ENCODE measurements at regions not wholly inside any gene's neighbourhood (a gene's known extent, or its start where the extent isn't known, plus 50 kb on each side); places are given as distances from the start of the nearest gene placed in this dataset.

DNA sequence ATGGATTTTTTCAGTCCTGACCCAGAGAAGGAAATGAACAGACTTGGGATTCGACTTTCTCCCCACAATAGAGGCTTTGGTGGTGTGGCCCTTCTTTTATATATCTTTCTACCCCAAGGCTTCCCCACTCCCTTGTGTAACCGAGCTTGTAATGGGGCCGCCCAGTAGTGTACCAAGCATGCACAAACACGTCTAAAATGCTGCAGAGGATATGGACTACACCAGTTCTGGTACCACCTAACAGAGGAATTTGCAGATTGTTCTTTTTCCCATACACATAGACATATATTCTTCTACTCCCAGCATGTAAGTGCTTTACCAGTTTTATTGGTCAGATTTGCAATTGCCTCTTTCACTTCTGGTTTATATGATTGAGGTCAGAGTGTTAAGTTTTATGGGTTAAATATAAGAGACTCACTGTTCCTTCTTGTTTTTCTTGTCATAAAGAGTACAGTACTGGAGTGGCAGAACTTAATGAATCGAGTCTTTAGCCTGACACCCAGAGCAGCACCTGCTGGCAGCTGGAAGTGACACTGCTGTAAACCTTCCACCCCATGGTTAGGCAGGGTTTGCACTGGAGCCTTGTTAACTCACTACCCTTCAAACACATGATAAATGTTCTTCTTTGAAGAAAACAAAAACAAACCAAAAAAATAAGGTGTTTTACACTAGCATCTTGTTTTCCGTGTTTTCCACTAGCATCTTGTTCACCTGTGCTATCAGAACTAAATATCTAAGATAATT is 198.6 kb downstream of the PTPRC start:
- no peaks in the 10 kb centered on the region for H3K27me3 ChIP-seq (ENCODE audit: control insufficient read depth in 3 of 3, insufficient read depth in 3 of 3, low read depth in 1 of 3, low read length in 3 of 3)
- no peak overlapping the region for H3K27ac ChIP-seq (replicated peaks; ENCODE audit: low read length)
- H3K36me3 ChIP-seq (replicated peaks in 1 of 2; ENCODE audit: control insufficient read depth in 2 of 2, insufficient read depth in 2 of 2, low read length in 2 of 2): no peaks in the 10 kb centered on the region
- no peak overlapping the region for H3K9ac ChIP-seq (ENCODE audit: low read depth, low read length, poor library complexity)
- no peak overlapping the region for H4K91ac ChIP-seq (ENCODE audit: low read depth, low read length, poor library complexity)
- no peaks in the 10 kb centered on the region for H3K4me1 ChIP-seq (ENCODE audit: control insufficient read depth in 2 of 2, insufficient read depth in 1 of 2, low read depth in 1 of 2, low read length in 2 of 2)
- no peak overlapping the region for H2BK12ac ChIP-seq (ENCODE audit: low read length)
- no CpG with 5 or more reads among the region's 6 CpGs for WGBS, 2 donors (ENCODE audit: extremely low coverage in 2 of 2, insufficient read length in 2 of 2, insufficient replicate concordance in 1 of 2)
- H3K79me1 ChIP-seq (ENCODE audit: low read depth, low read length): no peaks in the 10 kb centered on the region
- no peak overlapping the region for H3K4ac ChIP-seq (ENCODE audit: low read length)
- H2AFZ ChIP-seq (ENCODE audit: low read length): no peak overlapping the region
- peaks cover 0 to 6% of the 10 kb centered on the region in 2 donors for H3K9me3 ChIP-seq (replicated peaks in 1 of 2; ENCODE audit: control insufficient read depth in 2 of 2, insufficient read depth in 1 of 2, low read depth in 1 of 2, low read length in 2 of 2)
- H4K8ac ChIP-seq (ENCODE audit: low read depth, low read length): no peak overlapping the region
- no peak overlapping the region for H2AK5ac ChIP-seq (ENCODE audit: low read depth, low read length)
- H3K18ac ChIP-seq (ENCODE audit: low read length): no peak overlapping the region
- no peak for DNase-seq (ENCODE audit: low spot score)
- no peak overlapping the region for H2BK120ac ChIP-seq (ENCODE audit: low read depth, low read length)
- H3K14ac ChIP-seq (ENCODE audit: low read length): no peak overlapping the region
- no peak overlapping the region for H3K23ac ChIP-seq (ENCODE audit: low read depth, low read length, poor library complexity)
- no peak overlapping the region for H3K4me2 ChIP-seq (ENCODE audit: insufficient read depth, low read length, poor library complexity, severe bottlenecking)
- H2BK5ac ChIP-seq (ENCODE audit: low read length): no peak overlapping the region
- no peak overlapping the region for H2BK15ac ChIP-seq (ENCODE audit: low read length)
- no peak overlapping the region for H3K4me3 ChIP-seq (ENCODE audit: low read length in 2 of 2)

DNA sequence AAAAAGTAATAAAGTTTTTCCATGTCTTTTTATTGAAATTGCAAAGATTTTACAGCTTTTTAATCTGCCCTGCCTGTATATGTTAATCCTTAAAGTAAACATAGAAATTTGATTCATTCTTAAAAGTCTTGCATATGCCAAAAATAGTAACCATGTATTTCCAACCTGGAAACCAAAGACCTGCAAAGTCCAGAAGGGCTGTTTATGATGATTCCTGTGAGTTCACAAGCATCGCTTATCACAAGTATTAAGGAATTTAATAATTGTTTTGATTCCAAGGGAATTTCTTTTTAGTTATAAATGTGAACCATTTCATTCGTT is 199.1 kb downstream of the PTPRC start:
- H3K9me3 ChIP-seq (replicated peaks in 1 of 2; ENCODE audit: control insufficient read depth in 2 of 2, insufficient read depth in 1 of 2, low read depth in 1 of 2, low read length in 2 of 2): peaks cover 0 to 6% of the 10 kb centered on the region in 2 donors
- H2BK5ac ChIP-seq (ENCODE audit: low read length): no peak overlapping the region
- no peak overlapping the region for H3K4ac ChIP-seq (ENCODE audit: low read length)
- no peak overlapping the region for H2BK15ac ChIP-seq (ENCODE audit: low read length)
- no peak overlapping the region for H3K14ac ChIP-seq (ENCODE audit: low read length)
- no peak for DNase-seq (ENCODE audit: low spot score)
- H3K79me1 ChIP-seq (ENCODE audit: low read depth, low read length): no peaks in the 10 kb centered on the region
- no peak overlapping the region for H3K27ac ChIP-seq (replicated peaks; ENCODE audit: low read length)
- H2BK120ac ChIP-seq (ENCODE audit: low read depth, low read length): no peak overlapping the region
- H3K23ac ChIP-seq (ENCODE audit: low read depth, low read length, poor library complexity): no peak overlapping the region
- no peak overlapping the region for H3K18ac ChIP-seq (ENCODE audit: low read length)
- no CpG with 5 or more reads among the region's 2 CpGs for WGBS, 2 donors (ENCODE audit: extremely low coverage in 2 of 2, insufficient read length in 2 of 2, insufficient replicate concordance in 1 of 2)
- H3K4me2 ChIP-seq (ENCODE audit: insufficient read depth, low read length, poor library complexity, severe bottlenecking): no peak overlapping the region
- H2AK5ac ChIP-seq (ENCODE audit: low read depth, low read length): no peak overlapping the region
- no peak overlapping the region for H2AFZ ChIP-seq (ENCODE audit: low read length)
- H3K27me3 ChIP-seq (ENCODE audit: control insufficient read depth in 3 of 3, insufficient read depth in 3 of 3, low read depth in 1 of 3, low read length in 3 of 3): no peaks in the 10 kb centered on the region
- H3K36me3 ChIP-seq (replicated peaks in 1 of 2; ENCODE audit: control insufficient read depth in 2 of 2, insufficient read depth in 2 of 2, low read length in 2 of 2): no peaks in the 10 kb centered on the region
- H3K4me3 ChIP-seq (ENCODE audit: low read length in 2 of 2): no peak overlapping the region
- H3K4me1 ChIP-seq (ENCODE audit: control insufficient read depth in 2 of 2, insufficient read depth in 1 of 2, low read depth in 1 of 2, low read length in 2 of 2): no peaks in the 10 kb centered on the region
- no peak overlapping the region for H3K9ac ChIP-seq (ENCODE audit: low read depth, low read length, poor library complexity)
- no peak overlapping the region for H4K91ac ChIP-seq (ENCODE audit: low read depth, low read length, poor library complexity)
- H4K8ac ChIP-seq (ENCODE audit: low read depth, low read length): no peak overlapping the region
- H2BK12ac ChIP-seq (ENCODE audit: low read length): no peak overlapping the region

DNA sequence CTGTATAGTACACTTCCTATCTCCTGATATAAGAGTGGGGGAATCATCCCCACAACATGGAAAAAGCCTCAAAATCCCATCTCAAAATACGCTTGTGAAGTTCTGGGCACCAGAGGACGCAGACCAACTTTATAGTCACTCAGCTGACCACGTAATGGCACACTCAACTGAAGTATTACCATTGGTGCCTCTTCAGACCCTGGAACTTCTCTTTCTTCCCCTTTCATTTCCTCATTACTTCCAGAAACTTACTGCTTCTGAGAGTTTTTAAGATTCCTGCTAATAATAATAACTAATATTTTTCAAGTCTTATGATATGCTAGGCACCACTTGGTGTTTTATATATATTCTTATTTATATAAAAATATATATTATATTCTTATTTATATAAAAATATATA is 202.6 kb downstream of the PTPRC start:
- Histone ChIP-seq H2BK12ac (ENCODE audit: low read length) (no peak overlapping the region), H2AK5ac (ENCODE audit: low read depth, low read length) (no peak overlapping the region), H3K4me1 (ENCODE audit: control insufficient read depth in 2 of 2, insufficient read depth in 1 of 2, low read depth in 1 of 2, low read length in 2 of 2) (no peaks in the 10 kb centered on the region), H3K9me3 (replicated peaks in 1 of 2; ENCODE audit: control insufficient read depth in 2 of 2, insufficient read depth in 1 of 2, low read depth in 1 of 2, low read length in 2 of 2) (peaks cover 0 to 3% of the 10 kb centered on the region in 2 donors), H3K23ac (ENCODE audit: low read depth, low read length, poor library complexity) (no peak overlapping the region), H2BK120ac (ENCODE audit: low read depth, low read length) (no peak overlapping the region), H3K4me2 (ENCODE audit: insufficient read depth, low read length, poor library complexity, severe bottlenecking) (no peak overlapping the region), H3K79me1 (ENCODE audit: low read depth, low read length) (no peaks in the 10 kb centered on the region), H3K9ac (ENCODE audit: low read depth, low read length, poor library complexity) (no peak overlapping the region), H3K36me3 (replicated peaks in 1 of 2; ENCODE audit: control insufficient read depth in 2 of 2, insufficient read depth in 2 of 2, low read length in 2 of 2) (peaks cover 0 to 17% of the 10 kb centered on the region in 2 donors), H3K14ac (ENCODE audit: low read length) (no peak overlapping the region), H3K27me3 (ENCODE audit: control insufficient read depth in 3 of 3, insufficient read depth in 3 of 3, low read depth in 1 of 3, low read length in 3 of 3) (no peaks in the 10 kb centered on the region), H2BK5ac (ENCODE audit: low read length) (no peak overlapping the region), H2AFZ (ENCODE audit: low read length) (no peak overlapping the region), H3K4ac (ENCODE audit: low read length) (no peak overlapping the region), H3K18ac (ENCODE audit: low read length) (no peak overlapping the region), H4K8ac (ENCODE audit: low read depth, low read length) (no peak overlapping the region), H3K27ac (replicated peaks; ENCODE audit: low read length) (no peak overlapping the region), H3K4me3 (ENCODE audit: low read length in 2 of 2) (no peak overlapping the region), H2BK15ac (ENCODE audit: low read length) (no peak overlapping the region), H4K91ac (ENCODE audit: low read depth, low read length, poor library complexity) (no peak overlapping the region)
- no CpG with 5 or more reads among the region's 3 CpGs for WGBS, 2 donors (ENCODE audit: extremely low coverage in 2 of 2, insufficient read length in 2 of 2, insufficient replicate concordance in 1 of 2)
- DNase-seq (ENCODE audit: low spot score): no peak

DNA sequence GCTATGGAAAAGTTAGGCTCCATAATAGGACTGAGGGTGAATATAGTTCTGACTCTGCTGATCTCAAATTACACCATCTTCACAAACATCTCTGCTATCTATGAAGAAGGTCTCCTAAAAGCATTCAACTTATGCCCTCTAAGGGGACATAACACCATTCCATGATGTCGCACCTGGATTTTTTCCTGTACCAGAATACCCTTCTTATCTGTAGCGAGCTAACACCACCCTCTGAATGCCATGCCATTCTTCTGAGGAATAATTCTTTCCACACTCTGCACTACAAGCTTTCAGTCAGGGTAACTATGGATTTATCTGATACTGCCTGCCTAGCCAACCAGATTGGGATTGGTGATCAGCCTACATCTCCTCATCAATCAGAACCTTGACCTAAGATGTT is 203.8 kb downstream of the PTPRC start:
- Histone ChIP-seq H2AK5ac (ENCODE audit: low read depth, low read length) (no peak overlapping the region), H3K18ac (ENCODE audit: low read length) (no peak overlapping the region), H3K14ac (ENCODE audit: low read length) (no peak overlapping the region), H3K36me3 (replicated peaks in 1 of 2; ENCODE audit: control insufficient read depth in 2 of 2, insufficient read depth in 2 of 2, low read length in 2 of 2) (peaks cover 0 to 29% of the 10 kb centered on the region in 2 donors), H3K4me3 (ENCODE audit: low read length in 2 of 2) (no peak overlapping the region), H3K4me2 (ENCODE audit: insufficient read depth, low read length, poor library complexity, severe bottlenecking) (no peak overlapping the region), H3K9me3 (replicated peaks in 1 of 2; ENCODE audit: control insufficient read depth in 2 of 2, insufficient read depth in 1 of 2, low read depth in 1 of 2, low read length in 2 of 2) (peaks cover 0 to 8% of the 10 kb centered on the region in 2 donors), H3K4ac (ENCODE audit: low read length) (no peak overlapping the region), H2BK15ac (ENCODE audit: low read length) (no peak overlapping the region), H3K79me1 (ENCODE audit: low read depth, low read length) (no peaks in the 10 kb centered on the region), H3K4me1 (ENCODE audit: control insufficient read depth in 2 of 2, insufficient read depth in 1 of 2, low read depth in 1 of 2, low read length in 2 of 2) (no peaks in the 10 kb centered on the region), H3K9ac (ENCODE audit: low read depth, low read length, poor library complexity) (no peak overlapping the region), H2BK120ac (ENCODE audit: low read depth, low read length) (no peak overlapping the region), H3K23ac (ENCODE audit: low read depth, low read length, poor library complexity) (no peak overlapping the region), H3K27ac (replicated peaks; ENCODE audit: low read length) (no peak overlapping the region), H2BK12ac (ENCODE audit: low read length) (no peak overlapping the region), H2AFZ (ENCODE audit: low read length) (no peak overlapping the region), H2BK5ac (ENCODE audit: low read length) (no peak overlapping the region), H4K8ac (ENCODE audit: low read depth, low read length) (no peak overlapping the region), H4K91ac (ENCODE audit: low read depth, low read length, poor library complexity) (no peak overlapping the region), H3K27me3 (ENCODE audit: control insufficient read depth in 3 of 3, insufficient read depth in 3 of 3, low read depth in 1 of 3, low read length in 3 of 3) (no peaks in the 10 kb centered on the region)
- no CpG with 5 or more reads among the region's 2 CpGs for WGBS, 2 donors (ENCODE audit: extremely low coverage in 2 of 2, insufficient read length in 2 of 2, insufficient replicate concordance in 1 of 2)
- no peak for DNase-seq (ENCODE audit: low spot score)
